Activated T-cell treated with anti-CD3 and anti-CD28 coated beads, Interleukin-2, amount 50 U/mL, for 24 hours (primary cell): ENCODE measurements at regions not wholly inside any gene's neighbourhood (a gene's known extent, or its start where the extent isn't known, plus 50 kb on each side); places are given as distances from the start of the nearest gene placed in this dataset.

ENCODE experiments used
- DNase-seq: peaks from one replicate; pipeline ENCODE4 v3.0.0-alpha.2; 2020
- H3K27ac Mint-ChIP-seq: 2 replicates; pipeline ENCODE4 v1.8.0; 2020; ENCODE audit warnings: mild to moderate bottlenecking, mixed read lengths
- H3K27me3 Mint-ChIP-seq: 2 replicates; pipeline ENCODE4 v1.8.0; 2020; ENCODE audit warnings: mixed read lengths
- H3K36me3 Mint-ChIP-seq: 2 replicates; pipeline ENCODE4 v1.8.0; 2020; ENCODE audit warnings: low read depth, mixed read lengths
- H3K4me1 Mint-ChIP-seq: 2 replicates; pipeline ENCODE4 v1.8.0; 2020; ENCODE audit warnings: low read depth, mixed read lengths
- H3K4me3 Mint-ChIP-seq: 2 replicates; pipeline ENCODE4 v1.8.0; 2020; ENCODE audit warnings: mild to moderate bottlenecking, moderate library complexity, mixed read lengths
- H3K9me3 Mint-ChIP-seq: 2 replicates; pipeline ENCODE4 v1.8.0; 2020; ENCODE audit warnings: mixed read lengths

DNA sequence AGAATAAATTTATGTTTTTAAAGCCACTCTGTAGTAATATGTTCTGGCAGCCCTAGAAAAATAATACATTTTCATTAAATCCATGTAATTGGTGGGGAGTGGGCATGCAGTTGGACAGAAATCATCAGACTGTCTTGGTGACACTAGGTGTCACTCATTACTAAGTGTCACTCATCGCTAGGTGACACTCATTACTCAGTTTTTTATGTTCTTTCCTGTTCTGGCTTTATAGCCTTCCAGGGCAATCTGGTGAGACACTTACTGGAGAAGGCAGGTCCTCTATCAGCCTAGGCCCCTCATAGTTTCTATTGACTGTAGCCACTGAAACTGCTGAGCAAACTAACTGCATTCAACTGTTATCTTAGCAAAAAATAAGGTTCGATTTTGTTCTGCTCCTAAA lies 542.1 kb downstream of the SLITRK1 start:
- Mint-ChIP-seq H3K27ac (no peak overlapping the region), H3K27me3 (no peaks in the 10 kb centered on the region), H3K4me3 (no peak overlapping the region), H3K9me3 (peaks cover 5% of the 10 kb centered on the region), H3K36me3 (no peaks in the 10 kb centered on the region), H3K4me1 (no peaks in the 10 kb centered on the region)
- no peak for DNase-seq

- no peak for DNase-seq
- Mint-ChIP-seq H3K27ac (no peak overlapping the region), H3K4me1 (no peaks in the 10 kb centered on the region), H3K9me3 (peaks cover 9% of the 10 kb centered on the region), H3K36me3 (no peaks in the 10 kb centered on the region), H3K4me3 (no peak overlapping the region), H3K27me3 (no peaks in the 10 kb centered on the region)
These were observed 548.5 kb downstream of the SLITRK1 start for GRCh38 chr13:83333614-83334388.

DNA sequence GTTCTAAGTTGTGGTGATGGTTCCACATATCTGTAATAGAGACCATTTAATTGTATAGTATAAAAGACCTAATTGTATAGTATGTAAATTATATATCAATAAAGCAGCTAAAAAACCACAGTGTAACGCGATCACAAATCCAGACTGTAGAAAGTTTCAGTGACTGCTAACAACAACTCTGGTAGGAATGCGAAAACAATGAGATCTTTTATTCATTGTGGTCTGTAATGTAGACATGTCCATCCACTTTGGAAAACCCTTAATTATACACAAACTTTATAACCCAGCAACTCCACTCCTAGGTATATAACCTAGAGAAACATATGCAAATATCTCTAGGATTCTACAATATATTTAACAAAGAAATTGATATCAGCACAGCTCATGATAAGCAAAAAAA lies 549.5 kb downstream of the SLITRK1 start:
- Mint-ChIP-seq H3K36me3 (no peaks in the 10 kb centered on the region), H3K27ac (no peak overlapping the region), H3K4me1 (no peaks in the 10 kb centered on the region), H3K9me3 (peaks cover 14% of the 10 kb centered on the region), H3K4me3 (no peak overlapping the region), H3K27me3 (no peaks in the 10 kb centered on the region)
- no peak for DNase-seq

DNA sequence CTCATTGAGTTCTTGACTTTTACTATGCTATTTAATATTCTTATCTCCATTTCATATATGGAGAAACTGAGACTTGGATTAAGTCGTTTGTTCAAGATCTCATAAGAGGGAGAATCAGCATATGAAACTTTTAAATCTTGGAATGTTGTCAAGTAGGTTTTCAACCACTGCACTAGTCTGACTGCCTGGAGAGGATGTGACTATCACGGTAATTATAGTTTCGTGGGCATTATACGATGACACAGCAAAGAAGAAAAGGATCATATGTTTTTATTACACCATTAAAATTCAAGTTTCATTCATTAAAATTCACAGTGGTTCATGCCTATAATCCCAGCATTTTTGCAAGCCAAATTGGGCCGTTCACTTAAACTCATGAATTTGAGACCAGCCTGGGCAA lies 555.2 kb downstream of the SLITRK1 start:
- H3K4me1 Mint-ChIP-seq = no peaks in the 10 kb centered on the region
- H3K27ac Mint-ChIP-seq = no peak overlapping the region
- no peak for DNase-seq
- peaks cover 30% of the 10 kb centered on the region for H3K9me3 Mint-ChIP-seq
- H3K27me3 Mint-ChIP-seq = no peaks in the 10 kb centered on the region
- H3K4me3 Mint-ChIP-seq = no peak overlapping the region
- no peaks in the 10 kb centered on the region for H3K36me3 Mint-ChIP-seq

DNA sequence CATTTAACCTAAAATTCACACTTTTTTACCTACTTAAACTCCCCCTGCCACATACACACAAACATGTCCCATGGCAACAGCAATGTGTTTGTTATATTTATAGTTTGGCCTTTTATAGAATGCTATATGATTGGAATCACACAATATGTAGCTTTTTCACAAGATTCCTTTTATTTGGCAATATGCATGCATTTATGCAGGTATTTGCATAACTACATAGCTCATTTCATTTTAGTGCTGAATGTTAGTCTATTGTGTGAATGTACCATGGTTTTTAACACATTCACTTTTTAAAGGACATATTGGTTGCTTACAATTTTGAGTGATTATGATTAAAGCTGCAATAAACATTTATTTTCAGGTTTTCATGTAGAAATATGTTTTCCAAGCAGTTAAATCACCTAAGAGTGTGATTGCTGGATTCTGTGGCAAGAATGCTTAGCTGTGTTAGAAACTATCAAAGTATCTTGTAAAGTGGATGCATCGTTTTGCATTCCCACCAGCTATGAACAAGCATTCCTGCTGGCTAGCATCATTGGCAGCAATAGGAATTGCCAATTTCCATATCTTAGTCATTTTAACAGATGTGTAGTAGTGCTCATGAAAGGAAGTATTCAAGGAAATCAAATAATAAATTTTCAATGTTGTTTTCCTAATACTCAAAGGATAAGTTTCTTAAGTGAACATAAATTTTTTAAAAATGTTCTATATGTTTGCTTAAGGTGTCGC lies 557.0 kb downstream of the SLITRK1 start:
- no peaks in the 10 kb centered on the region for H3K4me1 Mint-ChIP-seq
- H3K27ac Mint-ChIP-seq = no peak overlapping the region
- H3K9me3 Mint-ChIP-seq = peaks cover 25% of the 10 kb centered on the region
- no peak overlapping the region for H3K4me3 Mint-ChIP-seq
- no peaks in the 10 kb centered on the region for H3K36me3 Mint-ChIP-seq
- no peak for DNase-seq
- H3K27me3 Mint-ChIP-seq = no peaks in the 10 kb centered on the region

- DNase-seq = no peak
- Mint-ChIP-seq H3K4me1 (no peaks in the 10 kb centered on the region), H3K36me3 (no peaks in the 10 kb centered on the region), H3K9me3 (peaks cover 4% of the 10 kb centered on the region), H3K27ac (no peak overlapping the region), H3K27me3 (no peaks in the 10 kb centered on the region), H3K4me3 (no peak overlapping the region)
These were observed 570.2 kb downstream of the SLITRK1 start for GRCh38 chr13:83311886-83312577.

- Mint-ChIP-seq H3K27ac (no peak overlapping the region), H3K27me3 (no peaks in the 10 kb centered on the region), H3K9me3 (peaks cover 10% of the 10 kb centered on the region), H3K4me1 (no peaks in the 10 kb centered on the region), H3K4me3 (no peak overlapping the region), H3K36me3 (no peaks in the 10 kb centered on the region)
- no peak for DNase-seq
These were observed 583.7 kb downstream of the SLITRK1 start for GRCh38 chr13:83298617-83299016.

GRCh38 chr13:83297586-83298290 lies 584.5 kb downstream of the SLITRK1 start:
- Mint-ChIP-seq H3K4me1 (no peaks in the 10 kb centered on the region), H3K27ac (no peak overlapping the region), H3K4me3 (no peak overlapping the region), H3K36me3 (no peaks in the 10 kb centered on the region), H3K27me3 (no peaks in the 10 kb centered on the region), H3K9me3 (peaks cover 17% of the 10 kb centered on the region)
- DNase-seq = no peak

- no peak overlapping the region for H3K27ac Mint-ChIP-seq
- H3K27me3 Mint-ChIP-seq = no peaks in the 10 kb centered on the region
- H3K4me1 Mint-ChIP-seq = no peaks in the 10 kb centered on the region
- H3K36me3 Mint-ChIP-seq = no peaks in the 10 kb centered on the region
- peaks cover 17% of the 10 kb centered on the region for H3K9me3 Mint-ChIP-seq
- no peak overlapping the region for H3K4me3 Mint-ChIP-seq
- no peak for DNase-seq
These were observed 586.6 kb downstream of the SLITRK1 start for GRCh38 chr13:83295686-83296085.

DNA sequence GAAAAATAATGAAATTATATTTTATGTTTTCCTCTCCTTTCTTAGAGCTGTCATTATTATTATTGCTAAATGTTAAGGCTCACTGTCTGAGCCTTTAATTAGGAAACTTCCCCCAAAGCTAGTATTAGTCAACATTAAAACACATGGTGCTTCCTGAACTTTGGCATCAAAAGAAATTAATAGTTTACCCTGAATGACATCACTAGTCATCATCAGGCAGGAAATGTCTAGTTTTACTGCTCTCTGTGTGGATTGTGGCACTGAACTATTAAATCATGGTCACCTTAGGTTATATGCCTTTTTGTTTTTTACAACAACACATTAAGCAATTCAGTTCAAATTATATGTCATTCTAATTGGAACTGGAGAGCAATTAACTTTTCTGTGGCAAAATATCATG lies 595.5 kb downstream of the SLITRK1 start:
- H3K4me3 Mint-ChIP-seq = no peak overlapping the region
- H3K36me3 Mint-ChIP-seq = no peaks in the 10 kb centered on the region
- H3K27ac Mint-ChIP-seq = no peak overlapping the region
- H3K4me1 Mint-ChIP-seq = no peaks in the 10 kb centered on the region
- DNase-seq = no peak
- H3K9me3 Mint-ChIP-seq = no peaks in the 10 kb centered on the region
- no peaks in the 10 kb centered on the region for H3K27me3 Mint-ChIP-seq

- no peaks in the 10 kb centered on the region for H3K4me1 Mint-ChIP-seq
- no peak for DNase-seq
- no peak overlapping the region for H3K27ac Mint-ChIP-seq
- no peak overlapping the region for H3K4me3 Mint-ChIP-seq
- H3K9me3 Mint-ChIP-seq = peaks cover 5% of the 10 kb centered on the region
- H3K36me3 Mint-ChIP-seq = no peaks in the 10 kb centered on the region
- no peaks in the 10 kb centered on the region for H3K27me3 Mint-ChIP-seq
These were observed 600.6 kb downstream of the SLITRK1 start for GRCh38 chr13:83281654-83282053.

GRCh38 chr13:83274679-83275078 lies 607.6 kb downstream of the SLITRK1 start:
- Mint-ChIP-seq H3K27ac (no peak overlapping the region), H3K9me3 (peaks cover 5% of the 10 kb centered on the region), H3K36me3 (no peaks in the 10 kb centered on the region), H3K4me1 (no peaks in the 10 kb centered on the region), H3K4me3 (no peak overlapping the region), H3K27me3 (no peaks in the 10 kb centered on the region)
- no peak for DNase-seq

- no peak overlapping the region for H3K27ac Mint-ChIP-seq
- peaks cover 3% of the 10 kb centered on the region for H3K9me3 Mint-ChIP-seq
- no peak for DNase-seq
- no peaks in the 10 kb centered on the region for H3K4me1 Mint-ChIP-seq
- no peaks in the 10 kb centered on the region for H3K27me3 Mint-ChIP-seq
- no peaks in the 10 kb centered on the region for H3K36me3 Mint-ChIP-seq
- no peak overlapping the region for H3K4me3 Mint-ChIP-seq
These were observed 609.5 kb downstream of the SLITRK1 start for GRCh38 chr13:83272652-83273240.

DNA sequence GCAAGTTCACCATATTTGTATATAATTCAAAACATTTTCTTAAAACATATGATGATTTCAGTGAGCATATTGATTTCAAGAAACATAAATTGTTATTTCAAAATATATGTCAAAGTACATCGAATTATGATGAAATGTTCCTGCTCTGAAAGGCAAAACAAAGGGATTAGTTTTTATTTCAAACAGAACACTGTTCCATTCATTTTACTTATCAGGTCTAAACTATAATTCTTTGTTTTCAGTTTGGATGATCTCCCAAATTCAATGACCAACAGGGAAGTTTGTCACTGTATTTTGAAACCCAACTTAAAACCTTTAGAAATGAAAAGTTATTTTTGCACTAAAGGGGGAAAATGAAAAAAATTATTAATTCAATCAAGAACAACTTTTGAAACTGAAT lies 610.2 kb downstream of the SLITRK1 start:
- Mint-ChIP-seq H3K27me3 (no peaks in the 10 kb centered on the region), H3K9me3 (peaks cover 3% of the 10 kb centered on the region), H3K36me3 (no peaks in the 10 kb centered on the region), H3K27ac (no peak overlapping the region), H3K4me1 (no peaks in the 10 kb centered on the region), H3K4me3 (no peak overlapping the region)
- DNase-seq = no peak
